Left cardiac atrium (tissue), 4 donors: ENCODE measurements at regions not wholly inside any gene's neighbourhood (a gene's known extent, or its start where the extent isn't known, plus 50 kb on each side); places are given as distances from the start of the nearest gene placed in this dataset.
A peak's percentile ranks its signal among the peaks of the same experiment; 100 is the strongest.

ENCODE experiments used
- ATAC-seq, 2 donors: fragments of 200-7000 bp; cut with Tn5 transposase; one replicate each; pipeline ENCODE4 v1.9.1; 2020; ENCODE audit warnings: mild to moderate bottlenecking in 2 of 2, moderate library complexity in 2 of 2
- DNase-seq: peaks from one replicate; pipeline ENCODE4 v3.0.0-alpha.2; 2020
- intact Hi-C, 2 donors: fragments of 100-400 bp; cut with DNase I; formaldehyde crosslinking; loops; one replicate each; pipeline versions ENCODE4 v1.14.1 to v1.15.1; 2022 to 2023
- donor health status: DM: no; HTN: yes; CAD: no.
- donor health status: DM: no; HTN: yes; CAD: no; lungs with severe emphysema.
- donor health status: DM: yes; HTN: yes; CAD: no.
- donor health status: Dilated cardiomyopathy.

GRCh38 chr2:21633911-21634310 is 510.1 kb downstream of the TDRD15 start:
- DNase-seq (no peak), ATAC-seq (no peak)
- intact Hi-C loops, result no loop called here

- ATAC-seq (no peak), DNase-seq (no peak)
- intact Hi-C loops, result no loop called here
Observed at GRCh38 chr2:21640046-21640445, 516.3 kb downstream of the TDRD15 start.

GRCh38 chr2:21642647-21643046 is 518.9 kb downstream of the TDRD15 start:
- intact Hi-C loops, result no loop called here
- ATAC-seq (peak in 1 of 2 donors; percentile 65), DNase-seq (no peak)

GRCh38 chr2:21643180-21643579 is 519.4 kb downstream of the TDRD15 start:
- intact Hi-C loops, result no loop called here
- peak in 1 of 2 donors; percentile 35 for ATAC-seq

GRCh38 chr2:21644266-21644665 is 520.5 kb downstream of the TDRD15 start:
- no peak for DNase-seq
- intact Hi-C loops, result no loop called here
- ATAC-seq, result no peak

More at GRCh38 chr2:21643180-21643579, 519.4 kb downstream of the TDRD15 start:
- no peak for DNase-seq

GRCh38 chr2:21646345-21646744 is 522.6 kb downstream of the TDRD15 start:
- no peak for DNase-seq
- ATAC-seq, result no peak
- intact Hi-C loops, result no loop called here

GRCh38 chr2:21650569-21650968 is 526.8 kb downstream of the TDRD15 start:
- peak in 1 of 2 donors; percentile 56 for ATAC-seq
- intact Hi-C loops, result no loop called here
- DNase-seq, result no peak

- DNase-seq, result no peak
- intact Hi-C loops, result no loop called here
- no peak for ATAC-seq
Observed at GRCh38 chr2:21655136-21655535, 531.4 kb downstream of the TDRD15 start.

GRCh38 chr2:21656330-21657075 is 532.7 kb downstream of the TDRD15 start:
- DNase-seq (no peak), ATAC-seq (no peak)
- intact Hi-C loops, result no loop called here

- intact Hi-C loops, result no loop called here
- ATAC-seq (no peak), DNase-seq (no peak)
Observed at GRCh38 chr2:21657445-21657844, 533.7 kb downstream of the TDRD15 start.

- intact Hi-C loops, result no loop called here
- ATAC-seq, result peak in 1 of 2 donors; percentile 57
- DNase-seq, result no peak
Observed at GRCh38 chr2:21658269-21658668, 534.5 kb downstream of the TDRD15 start.

GRCh38 chr2:21658907-21659477 is 535.2 kb downstream of the TDRD15 start:
- intact Hi-C loops, result no loop called here
- no peak for DNase-seq
- no peak for ATAC-seq

GRCh38 chr2:21664083-21664482 is 540.3 kb downstream of the TDRD15 start:
- intact Hi-C loops, result no loop called here
- ATAC-seq (no peak), DNase-seq (no peak)

GRCh38 chr2:21667638-21668037 is 543.9 kb downstream of the TDRD15 start:
- DNase-seq, result no peak
- no peak for ATAC-seq
- intact Hi-C loops, result no loop called here

GRCh38 chr2:21668078-21668710 is 544.4 kb downstream of the TDRD15 start:
- ATAC-seq, result no peak
- intact Hi-C loops, result no loop called here

GRCh38 chr2:21676041-21676440 is 552.3 kb downstream of the TDRD15 start:
- intact Hi-C loops, result no loop called here
- ATAC-seq (no peak), DNase-seq (no peak)

More at GRCh38 chr2:21668078-21668710, 544.4 kb downstream of the TDRD15 start:
- DNase-seq, result no peak

- DNase-seq (no peak), ATAC-seq (no peak)
- intact Hi-C loops, result no loop called here
Observed at GRCh38 chr2:21676676-21677075, 552.9 kb downstream of the TDRD15 start.

- intact Hi-C loops, result no loop called here
- ATAC-seq (no peak), DNase-seq (no peak)
Observed at GRCh38 chr2:21683838-21684237, 560.1 kb downstream of the TDRD15 start.

GRCh38 chr2:21687589-21687988 is 563.8 kb downstream of the TDRD15 start:
- ATAC-seq, result no peak

GRCh38 chr2:21690005-21690404 is 566.2 kb downstream of the TDRD15 start:
- intact Hi-C loops, result no loop called here
- ATAC-seq (no peak), DNase-seq (no peak)

More at GRCh38 chr2:21687589-21687988, 563.8 kb downstream of the TDRD15 start:
- no peak for DNase-seq
- intact Hi-C loops, result no loop called here

- ATAC-seq (no peak), DNase-seq (no peak)
- intact Hi-C loops, result no loop called here
Observed at GRCh38 chr2:21693081-21693480, 569.3 kb downstream of the TDRD15 start.
